H1 (cell line): ENCODE measurements at regions not wholly inside any gene's neighbourhood (a gene's known extent, or its start where the extent isn't known, plus 50 kb on each side); places are given as distances from the start of the nearest gene placed in this dataset.
A peak's percentile ranks its signal among the peaks of the same experiment; 100 is the strongest.

Source experiments
- CTCF ChIA-PET: fragments of 300-600 bp; sonication (Branson Sonifier 250); formaldehyde crosslinking; loops from one replicate; lab custom pipeline; 2021; ENCODE audit not compliant: partially characterized antibody; lab: Charles Lee
- POLR2A ChIA-PET: fragments of 300-600 bp; sonication (Branson Sonifier 250); formaldehyde crosslinking; loops from one replicate; lab custom pipeline; 2021; ENCODE audit warnings: inconsistent platforms; ENCODE audit not compliant: partially characterized antibody; lab: Charles Lee
- DNase-seq, 2 experiments: peaks; one replicate each; pipeline versions ENCODE4 v3.0.0 to v3.0.0-alpha.2; 2010 to 2022; ENCODE audit warnings: low spot score in 2 of 2, low read depth in 1 of 2, mixed read lengths in 1 of 2
- FAIRE-seq: peaks from 2 replicates; lab custom pipeline; 2011; peaks lifted over from hg19 to GRCh38; lab: Jason Lieb, UNC
- H2AFZ ChIP-seq: 2 replicates; pipeline ENCODE4 v1.8.1; 2012; ENCODE audit warnings: low read length, inconsistent platforms
- H2AK5ac ChIP-seq: 2 replicates; pipeline ENCODE4 v1.6.1; 2013; ENCODE audit warnings: low read depth, low read length
- H2BK120ac ChIP-seq: replicated peaks from 2 replicates; pipeline ENCODE3; 2013; ENCODE audit warnings: low read depth, low read length, inconsistent platforms
- H2BK12ac ChIP-seq: 2 replicates; pipeline ENCODE4 v1.6.1; 2013; ENCODE audit warnings: low read depth, low read length
- H2BK15ac ChIP-seq: 2 replicates; pipeline ENCODE4 v1.6.1; 2013; ENCODE audit warnings: low read length
- H2BK20ac ChIP-seq: 2 replicates; pipeline ENCODE4 v1.6.1; 2013; ENCODE audit warnings: low read length
- H2BK5ac ChIP-seq: 2 replicates; pipeline ENCODE4 v1.6.1; 2013; ENCODE audit warnings: low read depth, low read length
- H3K14ac ChIP-seq: 2 replicates; pipeline ENCODE4 v1.6.1; 2013; ENCODE audit warnings: inconsistent platforms; ENCODE audit not compliant: insufficient read length
- H3K18ac ChIP-seq: 2 replicates; pipeline ENCODE4 v1.6.1; 2013; ENCODE audit warnings: low read length; ENCODE audit errors: extremely low read depth
- H3K23ac ChIP-seq: 2 replicates; pipeline ENCODE4 v1.6.1; 2013; ENCODE audit warnings: inconsistent platforms; ENCODE audit not compliant: insufficient read length
- H3K23me2 ChIP-seq: 2 replicates; pipeline ENCODE4 v1.6.1; 2013; ENCODE audit warnings: low read depth, low read length
- H3K27ac ChIP-seq: 2 replicates; pipeline ENCODE4 v1.6.1; 2011; ENCODE audit warnings: low read depth, low read length, inconsistent platforms
- H3K27me3 ChIP-seq, 4 experiments: replicated peaks in 1 of 4; 1 replicate in 1 of 4; 2 replicates in 3 of 4; pipeline versions ENCODE4 v1.6.1 to v1.8.1; 2011 to 2013; ENCODE audit warnings: low read length in 3 of 4, mild to moderate bottlenecking in 3 of 4, inconsistent platforms in 2 of 4, mixed read lengths in 2 of 4, moderate library complexity in 1 of 4; ENCODE audit not compliant: control insufficient read depth in 3 of 4, insufficient read depth in 3 of 4; ENCODE audit errors: extremely low read depth in 1 of 4
- H3K36me3 ChIP-seq, 4 experiments: 2 replicates each; pipeline versions ENCODE4 v1.6.1 to v1.8.1; 2011 to 2013; ENCODE audit warnings: mild to moderate bottlenecking in 4 of 4, low read length in 3 of 4, moderate library complexity in 2 of 4, control low read depth in 1 of 4, inconsistent platforms in 1 of 4; ENCODE audit not compliant: insufficient read depth in 4 of 4, control insufficient read depth in 2 of 4
- H3K4ac ChIP-seq: replicated peaks from 2 replicates; pipeline ENCODE3; 2013; ENCODE audit warnings: low read length, low read depth, mixed read lengths, inconsistent platforms; ENCODE audit not compliant: insufficient read length
- H3K4me1 ChIP-seq, 4 experiments: replicated peaks in 1 of 4; 1 replicate in 1 of 4; 2 replicates in 3 of 4; pipeline versions ENCODE4 v1.6.1 to v1.8.1; 2011 to 2013; ENCODE audit warnings: low read length in 3 of 4, inconsistent platforms in 2 of 4, mixed read lengths in 1 of 4; ENCODE audit not compliant: insufficient read depth in 4 of 4, control insufficient read depth in 3 of 4
- H3K4me2 ChIP-seq, 2 experiments: 2 replicates each; pipeline versions ENCODE4 v1.6.1 to v1.8.1; 2011 to 2013; ENCODE audit warnings: low read depth in 2 of 2, low read length in 2 of 2, control low read depth in 1 of 2, inconsistent platforms in 1 of 2, mild to moderate bottlenecking in 1 of 2; ENCODE audit not compliant: insufficient read depth in 1 of 2
- H3K4me3 ChIP-seq, 4 experiments: fragments of 200-600, 300-600 bp in 1 of 4; sonication (generic), shearing (Covaris generic), sonication (Bioruptor Twin) in 1 of 4; 2 replicates each; pipeline versions ENCODE4 v1.5.1 to v1.8.1; 2011 to 2016; ENCODE audit warnings: low read length in 4 of 4, low read depth in 3 of 4, control low read depth in 2 of 4, inconsistent platforms in 2 of 4, mild to moderate bottlenecking in 2 of 4, mixed read lengths in 1 of 4, moderate library complexity in 1 of 4; ENCODE audit not compliant: insufficient read depth in 2 of 4; ENCODE audit errors: extremely low read depth in 1 of 4
- H3K56ac ChIP-seq: replicated peaks from 2 replicates; pipeline ENCODE3; 2013; ENCODE audit warnings: low read depth, mild to moderate bottlenecking, mixed read lengths, low read length, inconsistent platforms; ENCODE audit not compliant: insufficient read length
- H3K79me1 ChIP-seq: 2 replicates; pipeline ENCODE4 v1.6.1; 2013; ENCODE audit warnings: low read depth, low read length, control low read depth
- H3K79me2 ChIP-seq, 2 experiments: 2 replicates each; pipeline versions ENCODE4 v1.6.1 to v1.8.1; 2012 to 2013; ENCODE audit warnings: low read length in 2 of 2, mild to moderate bottlenecking in 2 of 2, inconsistent platforms in 1 of 2; ENCODE audit not compliant: insufficient read depth in 2 of 2, control insufficient read depth in 1 of 2
- H3K9ac ChIP-seq, 4 experiments: replicated peaks in 1 of 4; 1 replicate in 1 of 4; 2 replicates in 3 of 4; pipeline versions ENCODE4 v1.6.1 to v1.8.1; 2011 to 2013; ENCODE audit warnings: low read depth in 3 of 4, low read length in 3 of 4, control low read depth in 2 of 4, mild to moderate bottlenecking in 2 of 4, moderate library complexity in 2 of 4, inconsistent platforms in 1 of 4; ENCODE audit errors: extremely low read depth in 1 of 4
- H3K9me3 ChIP-seq, 2 experiments: 2 replicates each; pipeline versions ENCODE4 v1.6.1 to v1.8.1; 2012 to 2013; ENCODE audit warnings: mild to moderate bottlenecking in 2 of 2, moderate library complexity in 2 of 2, control low read depth in 1 of 2, inconsistent platforms in 1 of 2, low read depth in 1 of 2, low read length in 1 of 2, mixed read lengths in 1 of 2; ENCODE audit not compliant: insufficient read depth in 2 of 2
- H4K20me1 ChIP-seq, 2 experiments: replicated peaks in 1 of 2; 2 replicates each; pipeline versions ENCODE3 to v1.8.1; 2011 to 2013; ENCODE audit warnings: inconsistent platforms in 2 of 2, low read length in 2 of 2, mild to moderate bottlenecking in 1 of 2; ENCODE audit not compliant: insufficient read depth in 2 of 2, control insufficient read depth in 1 of 2
- H4K5ac ChIP-seq: 2 replicates; pipeline ENCODE4 v1.6.1; 2013; ENCODE audit warnings: low read length, low read depth, mixed read lengths, inconsistent platforms; ENCODE audit not compliant: insufficient read length
- H4K8ac ChIP-seq: 2 replicates; pipeline ENCODE4 v1.8.0; 2013; ENCODE audit warnings: mild to moderate bottlenecking, moderate library complexity, low read length, inconsistent platforms; ENCODE audit not compliant: insufficient read depth; ENCODE audit errors: extremely low read depth
- H4K91ac ChIP-seq: replicated peaks from 2 replicates; pipeline ENCODE3; 2013; ENCODE audit warnings: low read length, mixed read lengths, inconsistent platforms; ENCODE audit not compliant: insufficient read length
- E2F6 ChIP-seq: IDR thresholded peaks from 2 replicates; pipeline ENCODE4 v1.6.1; 2012; ENCODE audit warnings: inconsistent platforms
- EGR1 ChIP-seq: IDR thresholded peaks from 2 replicates; pipeline ENCODE4 v1.6.1; 2011; ENCODE audit warnings: low read depth, low read length, borderline replicate concordance
- JUN ChIP-seq: IDR thresholded peaks from 2 replicates; pipeline ENCODE4 v1.6.1; 2011; ENCODE audit warnings: low read depth, mild to moderate bottlenecking, improper control_type of control experiment, low read length
- KDM5A ChIP-seq: fragments of 200-600 bp; IDR thresholded peaks from 2 replicates; pipeline ENCODE4 v1.7.1; 2012; ENCODE audit warnings: mild to moderate bottlenecking, low read length, inconsistent platforms, mixed read lengths
- RAD21 ChIP-seq, 2 experiments: IDR thresholded peaks in 1 of 2; conservative IDR thresholded peaks in 1 of 2; 2 replicates each; pipeline ENCODE4 v1.6.1; 2011; ENCODE audit warnings: low read depth in 2 of 2, low read length in 2 of 2, improper control_type of control experiment in 1 of 2, inconsistent platforms in 1 of 2, mild to moderate bottlenecking in 1 of 2, moderate library complexity in 1 of 2
- RNF2 ChIP-seq: fragments of 200-900, 300-1000 bp; sonication (generic); IDR thresholded peaks from 2 replicates; pipeline ENCODE4 v1.7.1; 2016; ENCODE audit warnings: borderline replicate concordance, low read depth, mild to moderate bottlenecking, antibody characterized with exemption, low read length; ENCODE audit not compliant: poor library complexity, severe bottlenecking; ENCODE audit errors: missing control alignments
- SP4 ChIP-seq: IDR thresholded peaks from 2 replicates; pipeline ENCODE4 v1.6.1; 2012; ENCODE audit warnings: low read length, inconsistent platforms
- TCF12 ChIP-seq: IDR thresholded peaks from 2 replicates; pipeline ENCODE4 v1.6.1; 2011; ENCODE audit warnings: low read depth, mild to moderate bottlenecking, low read length
- WGBS, 2 experiments: shearing (Covaris generic) in 1 of 2; methylation state at CpG; one replicate each; pipeline versions ENCODE4 v1.1.6 to v1.1.7; 2013 to 2015; ENCODE audit warnings: low lambda C conversion rate in 2 of 2, mixed read lengths in 2 of 2, inconsistent platforms in 1 of 2, low coverage in 1 of 2, missing lambda C conversion rate in 1 of 2; ENCODE audit not compliant: insufficient replicate concordance in 2 of 2, insufficient coverage in 1 of 2, insufficient read length in 1 of 2; ENCODE audit errors: extremely low coverage in 1 of 2, missing lambda C conversion rate in 1 of 2; 5-methylcytosine and 5-hydroxymethylcytosine counted together

- H3K23me2 ChIP-seq: no peaks in the 10 kb centered on the region
- no peak overlapping the region for H3K4ac ChIP-seq
- no peak overlapping the region for H2AFZ ChIP-seq
- no peak overlapping the region for H2BK5ac ChIP-seq
- no peak overlapping the region for H2BK15ac ChIP-seq
- no peaks in the 10 kb centered on the region for H3K9me3 ChIP-seq
- H4K20me1 ChIP-seq: no peaks in the 10 kb centered on the region
- no peak overlapping the region for H3K27ac ChIP-seq
- no peak overlapping the region; a peak in 1 of 8 replicates for H3K4me3 ChIP-seq
- no peak for TF ChIP-seq EGR1
- TF ChIP-seq TCF12: no peak
- TF ChIP-seq E2F6: no peak
- no peak for TF ChIP-seq KDM5A
- no peak for TF ChIP-seq JUN
- no peak for TF ChIP-seq RNF2
- TF ChIP-seq RAD21 (IDR thresholded peaks at IDR 0.05 in 1 of 2, conservative IDR thresholded peaks at IDR 0.05 in 1 of 2; ENCODE audit: low read depth in 2 of 2, low read length in 2 of 2): no peak
- no peak for TF ChIP-seq SP4
- TF ChIP-seq, all 59 proteins: peak for 0
- H3K36me3 ChIP-seq: no peaks in the 10 kb centered on the region
- no peak overlapping the region for H3K9ac ChIP-seq
- CTCF ChIA-PET: interaction anchor here (0.7 kb wide), 1 partner anchor 20 kb away, joined by 3 read pairs; no protein-coding TSS in a partner anchor
- 0 out of 2 replicates have a peak overlapping the region, but pooled peaks have one; percentile 6 for H2BK12ac ChIP-seq
- no peak overlapping the region for H4K91ac ChIP-seq
- H3K79me1 ChIP-seq: no peaks in the 10 kb centered on the region
- H3K14ac ChIP-seq: no peak overlapping the region
- no peaks in the 10 kb centered on the region for H3K79me2 ChIP-seq
- no peak overlapping the region for H2AK5ac ChIP-seq
- DNase-seq: no peak
- H4K5ac ChIP-seq: no peak overlapping the region
- no peak overlapping the region for H2BK120ac ChIP-seq
- H3K27me3 ChIP-seq: no peaks in the 10 kb centered on the region
- peak; percentile 45 for FAIRE-seq
- 80% methylated on average over 4 of the region's 4 CpGs; no CpG with 5 or more reads in 1 of the 2 experiments for WGBS, 2 experiments
- no peak overlapping the region for H3K23ac ChIP-seq
- H3K4me2 ChIP-seq: no peak overlapping the region
- H3K4me1 ChIP-seq: peaks cover 0 to 3% (median 1%) of the 10 kb centered on the region in 4 experiments; a peak in 2 of 7 replicates
- no peak overlapping the region for H4K8ac ChIP-seq
- H2BK20ac ChIP-seq: no peak overlapping the region
- POLR2A ChIA-PET: no interaction called here
- peak overlapping the region; percentile 92; the same call in 1 of the 2 replicates for H3K18ac ChIP-seq
- H3K56ac ChIP-seq: no peak overlapping the region
Observed at GRCh38 chr2:200220251-200220650, 86.2 kb upstream of the SPATS2L start.
